ENCODE measurements at regions not wholly inside any gene's neighbourhood (a gene's known extent, or its start where the extent isn't known, plus 50 kb on each side); places are given as distances from the start of the nearest gene placed in this dataset.

- TF ChIP-seq CTCF (IDR thresholded peaks at IDR 0.05) (no peak), EZH2 (IDR thresholded peaks at IDR 0.05) (no peak), EZH2phosphoT487 (IDR thresholded peaks at IDR 0.05) (no peak)
These were observed 170.8 kb downstream of the SIPA1L2 start for GRCh38 chr1:232459087-232459486.
